NB4 (cell line): ENCODE measurements at regions not wholly inside any gene's neighbourhood (a gene's known extent, or its start where the extent isn't known, plus 50 kb on each side); places are given as distances from the start of the nearest gene placed in this dataset.

Source experiments
- CTCF ChIP-seq: IDR thresholded peaks from one replicate; pipeline ENCODE4 v1.5.1; 2012; ENCODE audit warnings: low read depth, low read length
- MAX ChIP-seq: IDR thresholded peaks from 2 replicates; pipeline ENCODE4 v1.6.1; 2011; ENCODE audit warnings: low read depth, low read length
- MYC ChIP-seq: IDR thresholded peaks from 2 replicates; pipeline ENCODE4 v1.6.1; 2011; ENCODE audit warnings: low read depth, low read length
- POLR2A ChIP-seq: IDR thresholded peaks from 2 replicates; pipeline ENCODE4 v1.6.1; 2011; ENCODE audit warnings: mild to moderate bottlenecking; ENCODE audit not compliant: insufficient read length; ENCODE audit errors: extremely low read depth

GRCh38 chr15:69568173-69569009, 115.8 kb downstream of the RPLP1 start:
- no peak for TF ChIP-seq CTCF
- no peak for TF ChIP-seq MAX
- TF ChIP-seq POLR2A = no peak
- no peak for TF ChIP-seq MYC
